Heart left ventricle (tissue), 16 donors: ENCODE measurements at regions not wholly inside any gene's neighbourhood (a gene's known extent, or its start where the extent isn't known, plus 50 kb on each side); places are given as distances from the start of the nearest gene placed in this dataset.

Source experiments
- ATAC-seq, 4 donors: fragments of 200-7000 bp; cut with Tn5 transposase; one replicate each; pipeline ENCODE4 v1.9.1; 2020 to 2022; ENCODE audit warnings: moderate library complexity in 4 of 4, mild to moderate bottlenecking in 3 of 4, moderate number of reproducible peaks in 1 of 4
- DNase-seq, 5 donors: peaks; one replicate each; pipeline ENCODE4 v3.0.0-alpha.2; 2020
- H3K27ac ChIP-seq, 12 donors: fragments of 200-600 bp; sonication (generic) in 4 of 12; one replicate each; pipeline versions ENCODE4 v1.5.0 to v1.8.0; 2016 to 2022; ENCODE audit warnings: mild to moderate bottlenecking in 2 of 12
- H3K27me3 ChIP-seq, 9 donors: fragments of 200-600 bp; sonication (generic) in 2 of 9; one replicate each; pipeline versions ENCODE4 v1.5.1 to v1.8.0; 2016 to 2022; ENCODE audit warnings: mild to moderate bottlenecking in 3 of 9
- H3K36me3 ChIP-seq, 9 donors: fragments of 200-600 bp; sonication (generic) in 2 of 9; one replicate each; pipeline versions ENCODE4 v1.5.0 to v1.8.0; 2018 to 2022; ENCODE audit warnings: mild to moderate bottlenecking in 2 of 9
- H3K4me1 ChIP-seq, 12 donors: fragments of 200-600 bp; sonication (generic) in 4 of 12; one replicate each; pipeline versions ENCODE4 v1.5.0 to v1.8.0; 2016 to 2022; ENCODE audit warnings: mild to moderate bottlenecking in 3 of 12
- H3K4me3 ChIP-seq, 12 donors: fragments of 200-600 bp; sonication (generic) in 4 of 12; one replicate each; pipeline versions ENCODE4 v1.5.0 to v1.8.0; 2017 to 2022; ENCODE audit warnings: mild to moderate bottlenecking in 9 of 12, moderate library complexity in 4 of 12
- H3K9me3 ChIP-seq, 12 donors: fragments of 200-600 bp; sonication (generic) in 4 of 12; one replicate each; pipeline versions ENCODE4 v1.5.0 to v1.8.0; 2016 to 2022; ENCODE audit warnings: mild to moderate bottlenecking in 1 of 12
- POLR2A ChIP-seq, 2 donors: fragments of 450-650 bp; IDR thresholded peaks; one replicate each; pipeline ENCODE4 v1.6.1; 2017; ENCODE audit warnings: antibody characterized with exemption in 2 of 2, mild to moderate bottlenecking in 2 of 2, moderate library complexity in 2 of 2
- WGBS, 4 donors: extraction: QIAGEN DNeasy Blood & Tissue Kit in 2 of 4; methylation state at CpG; one replicate each; pipeline versions ENCODE4 v1.1.5 to v1.1.7; 2013 to 2018; 5-methylcytosine and 5-hydroxymethylcytosine counted together
- intact Hi-C, 10 donors: fragments of 100-400 bp; cut with DNase I; formaldehyde crosslinking; loops; one replicate each; pipeline versions ENCODE4 v1.11.1 to v1.14.2; 2022
- TF ChIP-seq, protein P1 (sequence below), 12 donors: fragments of 200-600 bp; sonication (generic) in 4 of 12; IDR thresholded peaks; one replicate each; pipeline versions ENCODE4 v1.5.0 to v1.8.0; 2018 to 2022; ENCODE audit warnings: antibody characterized with exemption in 12 of 12, mild to moderate bottlenecking in 5 of 12
- donor health status: ischemic (EF 13 %, LVEDD 7.1; RV severe dilation, severe dysfunction).
- donor health status: healthy with polysubstance abuse.
- donor health status: DM: no; HTN: yes; CAD: no.
- donor health status: DM: no; HTN: no; CAD: no.
- donor health status: ischemic (EF 25% LVEDD 6.9; RV normal size, moderate dysfunction).
- donor health status: ischemic (EF 25% LVEDD 5.7; RV mildly dilated, moderate dysfunction).
- donor health status: healthy.
- donor health status: DM: yes; HTN: yes; CAD: no.
- donor health status: ischemic (EF 35%, LVEDD 5.7; RV mildly dilated, moderate dysfunction).
- donor health status: nonischemic (EF 11% LVEDD 7.7; RV severe dilation, severe dysfunction).
- donor health status: DM: yes; HTN: yes; CAD: no.
- donor health status: PGD.
- donor health status: ischemic (EF 29% LVEDD 5.4; RV normal size, mild dysfunction).
- donor health status: nonischemic (EF 23%, LVEDD 6.1; RV moderate dilation, normal function).

DNA sequence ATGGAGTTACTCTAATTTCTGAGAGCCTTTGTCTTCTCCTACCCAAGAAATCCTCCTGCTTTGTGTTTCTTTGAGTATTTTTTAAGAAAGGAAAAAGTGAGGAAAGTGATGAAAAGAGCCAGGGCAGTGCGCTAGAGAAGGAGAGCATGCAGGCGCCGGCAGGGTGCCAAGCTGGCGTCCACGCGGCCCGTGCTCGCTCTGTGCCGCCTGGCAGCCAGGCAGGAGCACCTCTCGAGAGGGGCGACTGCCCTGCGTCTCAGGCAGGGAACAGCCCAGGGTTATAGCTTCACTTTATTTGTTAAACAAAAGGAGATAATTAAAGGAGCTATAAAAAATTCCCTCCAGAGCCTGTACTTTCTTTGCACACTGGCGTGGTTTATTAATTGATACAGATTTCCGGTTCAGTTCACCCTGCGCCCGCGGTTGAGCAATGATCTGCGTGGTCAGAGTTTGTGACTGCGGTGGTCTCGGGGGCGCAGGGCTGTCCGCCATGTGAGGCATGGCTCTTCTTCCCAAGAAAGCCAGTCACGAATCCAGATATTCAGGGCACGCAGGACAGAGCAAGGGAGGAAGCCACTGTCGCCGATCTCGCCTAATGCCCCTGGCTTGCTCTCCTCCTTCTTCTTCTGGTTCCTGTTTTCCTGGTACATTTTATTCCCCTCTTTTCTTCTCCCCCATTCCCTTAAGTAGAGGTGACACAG is 110.8 kb upstream of the PAQR3 start:
- Histone ChIP-seq H3K27me3 (no peaks in the 10 kb centered on the region), H3K27ac (peak overlapping the region in 1 of 12 donors; percentile 69), H3K4me1 (peaks cover 0 to 20% (median 2%) of the 10 kb centered on the region in 12 donors), H3K9me3 (no peaks in the 10 kb centered on the region), H3K36me3 (no peaks in the 10 kb centered on the region), H3K4me3 (no peak overlapping the region)
- 90 to 93% (median 92%) methylated on average over 27 of the region's 27 CpGs for WGBS, 4 donors
- ATAC-seq (peak in 1 of 4 donors; percentile 23), DNase-seq (no peak)
- no peak for TF ChIP-seq POLR2A (IDR thresholded peaks at IDR 0.05)
- TF ChIP-seq, protein P1, sequence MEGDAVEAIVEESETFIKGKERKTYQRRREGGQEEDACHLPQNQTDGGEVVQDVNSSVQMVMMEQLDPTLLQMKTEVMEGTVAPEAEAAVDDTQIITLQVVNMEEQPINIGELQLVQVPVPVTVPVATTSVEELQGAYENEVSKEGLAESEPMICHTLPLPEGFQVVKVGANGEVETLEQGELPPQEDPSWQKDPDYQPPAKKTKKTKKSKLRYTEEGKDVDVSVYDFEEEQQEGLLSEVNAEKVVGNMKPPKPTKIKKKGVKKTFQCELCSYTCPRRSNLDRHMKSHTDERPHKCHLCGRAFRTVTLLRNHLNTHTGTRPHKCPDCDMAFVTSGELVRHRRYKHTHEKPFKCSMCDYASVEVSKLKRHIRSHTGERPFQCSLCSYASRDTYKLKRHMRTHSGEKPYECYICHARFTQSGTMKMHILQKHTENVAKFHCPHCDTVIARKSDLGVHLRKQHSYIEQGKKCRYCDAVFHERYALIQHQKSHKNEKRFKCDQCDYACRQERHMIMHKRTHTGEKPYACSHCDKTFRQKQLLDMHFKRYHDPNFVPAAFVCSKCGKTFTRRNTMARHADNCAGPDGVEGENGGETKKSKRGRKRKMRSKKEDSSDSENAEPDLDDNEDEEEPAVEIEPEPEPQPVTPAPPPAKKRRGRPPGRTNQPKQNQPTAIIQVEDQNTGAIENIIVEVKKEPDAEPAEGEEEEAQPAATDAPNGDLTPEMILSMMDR (IDR thresholded peaks at IDR 0.05): no peak
- intact Hi-C loops: loop anchor here in 2 of 10 donors (10.0 kb wide), 1 partner anchor 1165 kb away; no protein-coding TSS in a partner anchor

DNA sequence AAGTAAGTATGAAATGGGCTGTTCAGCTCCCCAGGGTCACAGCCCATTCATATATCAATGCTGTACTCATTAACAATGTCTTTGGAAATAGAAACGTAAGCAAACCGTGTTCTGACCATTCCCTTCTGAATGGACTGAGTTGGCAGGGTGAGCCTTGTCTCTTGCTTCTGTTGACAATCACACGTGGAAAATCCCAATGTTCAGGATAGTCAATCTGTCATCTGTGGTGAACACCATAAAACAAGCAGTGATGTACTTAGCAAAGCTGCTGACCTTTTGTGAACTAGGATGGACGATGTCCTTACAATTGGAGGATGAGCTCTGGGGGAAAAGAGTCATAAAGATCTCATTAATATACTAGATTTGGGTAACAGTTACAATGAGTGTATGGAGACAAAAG is 109.6 kb upstream of the PAQR3 start:
- Histone ChIP-seq H3K36me3 (no peaks in the 10 kb centered on the region), H3K27ac (peak overlapping the region in 1 of 12 donors; percentile 3), H3K4me1 (peaks cover 0 to 14% (median under 1%) of the 10 kb centered on the region in 12 donors), H3K4me3 (no peak overlapping the region), H3K9me3 (no peaks in the 10 kb centered on the region), H3K27me3 (no peaks in the 10 kb centered on the region)
- WGBS, 4 donors: 65 to 68% (median 67%) methylated on average over 4 of the region's 4 CpGs
- no peak for ATAC-seq
- TF ChIP-seq, protein P1 (IDR thresholded peaks at IDR 0.05): no peak
- TF ChIP-seq POLR2A (IDR thresholded peaks at IDR 0.05): no peak
- no peak for DNase-seq
- intact Hi-C loops: loop anchor here in 2 of 10 donors (10.0 kb wide), 1 partner anchor 1166 kb away; no protein-coding TSS in a partner anchor

DNA sequence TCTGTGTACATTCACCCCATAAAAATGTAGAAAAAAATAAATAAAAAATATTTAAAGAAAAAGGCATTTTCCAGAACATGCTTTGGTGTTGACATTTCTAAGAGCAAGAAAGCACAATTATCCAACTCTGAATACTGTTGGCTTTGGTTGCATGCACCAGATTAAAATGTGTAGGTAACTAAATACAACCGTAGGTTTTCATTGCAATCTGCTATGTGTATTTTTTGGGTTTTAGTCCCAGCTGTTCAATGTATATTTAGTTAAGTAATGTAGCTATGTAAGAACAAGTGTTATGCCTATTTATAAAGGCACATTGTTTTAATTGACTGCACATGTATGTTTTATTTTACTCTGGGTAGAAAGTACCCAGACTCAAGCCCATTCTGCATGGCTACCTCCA is 108.1 kb upstream of the PAQR3 start:
- WGBS, 4 donors: 71 to 79% (median 73%) methylated on average over 1 of the region's 1 CpG
- intact Hi-C loops: loop anchor here in 2 of 10 donors (10.0 kb wide), 1 partner anchor 1167 kb away; no protein-coding TSS in a partner anchor

DNA sequence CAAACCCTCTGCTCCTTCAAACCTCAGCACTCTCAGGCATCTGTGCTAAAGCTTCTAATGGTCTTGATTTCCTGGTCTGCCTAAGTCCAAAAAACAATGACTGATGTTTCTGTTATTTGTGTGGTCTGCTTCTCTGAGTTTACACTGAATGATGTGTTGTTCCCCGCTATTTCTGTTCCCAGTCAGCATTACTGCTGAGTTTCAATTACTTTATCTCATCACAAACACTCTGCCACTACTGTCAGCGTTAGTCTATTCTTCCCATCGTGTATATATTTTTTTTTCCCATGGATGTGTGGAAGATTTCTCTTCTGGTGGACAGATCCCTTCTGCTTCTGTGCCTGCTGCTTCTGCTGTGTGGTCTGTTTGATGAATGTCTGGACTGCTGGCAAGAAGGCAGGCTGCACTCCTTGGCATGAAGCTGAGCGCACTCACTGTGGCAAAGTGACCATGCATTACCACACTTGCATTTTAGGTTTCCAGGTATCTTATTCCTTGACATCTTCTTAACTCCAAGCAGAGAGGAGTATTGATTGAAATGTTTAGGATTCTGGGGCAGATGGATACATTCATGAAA is 106.9 kb upstream of the PAQR3 start:
- Histone ChIP-seq H3K27me3 (no peaks in the 10 kb centered on the region), H3K9me3 (no peaks in the 10 kb centered on the region), H3K27ac (no peak overlapping the region), H3K4me1 (peaks cover 0 to 14% (median 0%) of the 10 kb centered on the region in 12 donors), H3K36me3 (no peaks in the 10 kb centered on the region), H3K4me3 (no peak overlapping the region)
- WGBS, 4 donors: 52 to 62% (median 59%) methylated on average over 4 of the region's 4 CpGs
- intact Hi-C loops: loop anchor here in 2 of 10 donors (10.0 kb wide), 1 partner anchor 1169 kb away; no protein-coding TSS in a partner anchor
- TF ChIP-seq POLR2A (IDR thresholded peaks at IDR 0.05): no peak
- TF ChIP-seq, protein P1 (IDR thresholded peaks at IDR 0.05): no peak
- DNase-seq: no peak
- no peak for ATAC-seq

More for the DNA sequence above, 108.1 kb upstream of the PAQR3 start:
- Histone ChIP-seq H3K4me3 (no peak overlapping the region), H3K9me3 (no peaks in the 10 kb centered on the region), H3K27ac (no peak overlapping the region), H3K27me3 (no peaks in the 10 kb centered on the region), H3K4me1 (peaks cover 0 to 14% (median 0%) of the 10 kb centered on the region in 12 donors), H3K36me3 (no peaks in the 10 kb centered on the region)
- TF ChIP-seq, protein P1 (IDR thresholded peaks at IDR 0.05): no peak
- no peak for TF ChIP-seq POLR2A (IDR thresholded peaks at IDR 0.05)
- DNase-seq: no peak
- ATAC-seq: no peak
